Smooth muscle cell (in vitro differentiated cells): ENCODE measurements at regions not wholly inside any gene's neighbourhood (a gene's known extent, or its start where the extent isn't known, plus 50 kb on each side); places are given as distances from the start of the nearest gene placed in this dataset.

ENCODE experiments used
- DNase-seq: peaks from one replicate; lab custom pipeline; 2025; ENCODE audit not compliant: unreplicated experiment; lab: John Stamatoyannopoulos, UW
- H2AFZ ChIP-seq: fragments of 200-600 bp; sonication (generic); 2 replicates; pipeline ENCODE4 v1.6.0; 2016; ENCODE audit warnings: antibody characterized with exemption, low read depth, mild to moderate bottlenecking
- H3F3A ChIP-seq: fragments of 200-600 bp; sonication (generic); 2 replicates; pipeline ENCODE4 v1.6.0; 2017; ENCODE audit warnings: antibody characterized with exemption, low read depth
- H3K27ac ChIP-seq: fragments of 200-600 bp; sonication (generic); 2 replicates; pipeline ENCODE4 v1.5.1; 2016; ENCODE audit warnings: low read depth, mild to moderate bottlenecking
- H3K27me3 ChIP-seq: fragments of 200-600 bp; sonication (generic); 2 replicates; pipeline ENCODE4 v1.6.1; 2016; ENCODE audit warnings: low read depth, mild to moderate bottlenecking
- H3K36me3 ChIP-seq: fragments of 200-600 bp; sonication (generic); 2 replicates; pipeline ENCODE4 v1.5.1; 2016; ENCODE audit warnings: low read depth
- H3K4me1 ChIP-seq: fragments of 200-600 bp; sonication (generic); 2 replicates; pipeline ENCODE4 v1.5.1; 2016; ENCODE audit warnings: low read depth
- H3K4me2 ChIP-seq: fragments of 200-600 bp; sonication (generic); 2 replicates; pipeline ENCODE4 v1.6.0; 2016; ENCODE audit warnings: mild to moderate bottlenecking
- H3K4me3 ChIP-seq: fragments of 200-600 bp; sonication (generic); 2 replicates; pipeline ENCODE4 v1.5.1; 2016; ENCODE audit warnings: mild to moderate bottlenecking
- H3K79me2 ChIP-seq: fragments of 200-600 bp; sonication (generic); 2 replicates; pipeline ENCODE4 v1.6.0; 2016; ENCODE audit warnings: low read depth, mild to moderate bottlenecking
- H3K9ac ChIP-seq: fragments of 200-600 bp; sonication (generic); 2 replicates; pipeline ENCODE4 v1.6.0; 2016; ENCODE audit warnings: low read depth
- H3K9me3 ChIP-seq: fragments of 200-600 bp; sonication (generic); replicated peaks from 2 replicates; pipeline ENCODE4 v1.5.1; 2016; ENCODE audit warnings: low read depth
- H4K20me1 ChIP-seq: fragments of 200-600 bp; sonication (generic); 2 replicates; pipeline ENCODE4 v1.6.0; 2016; ENCODE audit warnings: low read depth
- WGBS: methylation state at CpG from one replicate; pipeline ENCODE4 v1.1.7; 2016; ENCODE audit warnings: low lambda C conversion rate; 5-methylcytosine and 5-hydroxymethylcytosine counted together
- TF ChIP-seq, protein P1 (sequence below): fragments of 200-600 bp; sonication (generic); IDR thresholded peaks from 2 replicates; pipeline ENCODE4 v1.5.1; 2017; ENCODE audit warnings: borderline replicate concordance, mild to moderate bottlenecking, antibody characterized with exemption; ENCODE audit not compliant: insufficient read depth, poor library complexity, severe bottlenecking

DNA sequence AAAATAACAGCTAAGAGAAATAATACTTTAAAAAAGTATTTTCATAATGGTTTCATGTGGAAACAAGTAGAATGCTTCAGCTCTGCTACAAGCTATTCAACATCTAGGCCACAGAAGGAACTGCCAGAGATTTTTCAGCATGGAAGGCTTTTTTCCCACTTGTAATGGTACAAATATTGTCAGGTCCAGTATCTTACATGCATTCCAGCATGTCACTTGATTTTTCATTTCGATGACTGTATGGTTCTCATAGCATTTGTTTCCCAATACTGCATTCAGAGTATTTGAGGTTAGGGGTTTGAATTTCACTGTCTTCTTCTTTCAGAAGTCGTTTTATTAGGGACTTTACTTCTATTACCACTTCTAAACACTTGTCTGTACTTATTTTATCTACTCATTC, 1701.5 kb upstream of the FLRT2 start:
- no peak overlapping the region for H3K27ac ChIP-seq
- no peaks in the 10 kb centered on the region for H3K9me3 ChIP-seq
- no peaks in the 10 kb centered on the region for H3K4me1 ChIP-seq
- WGBS, result 94% methylated on average over 2 of the region's 2 CpGs
- peak overlapping the region; percentile 44 for H2AFZ ChIP-seq
- H3K4me2 ChIP-seq, result no peak overlapping the region
- H3K79me2 ChIP-seq, result no peaks in the 10 kb centered on the region
- no peaks in the 10 kb centered on the region for H3K27me3 ChIP-seq
- TF ChIP-seq, protein P1, sequence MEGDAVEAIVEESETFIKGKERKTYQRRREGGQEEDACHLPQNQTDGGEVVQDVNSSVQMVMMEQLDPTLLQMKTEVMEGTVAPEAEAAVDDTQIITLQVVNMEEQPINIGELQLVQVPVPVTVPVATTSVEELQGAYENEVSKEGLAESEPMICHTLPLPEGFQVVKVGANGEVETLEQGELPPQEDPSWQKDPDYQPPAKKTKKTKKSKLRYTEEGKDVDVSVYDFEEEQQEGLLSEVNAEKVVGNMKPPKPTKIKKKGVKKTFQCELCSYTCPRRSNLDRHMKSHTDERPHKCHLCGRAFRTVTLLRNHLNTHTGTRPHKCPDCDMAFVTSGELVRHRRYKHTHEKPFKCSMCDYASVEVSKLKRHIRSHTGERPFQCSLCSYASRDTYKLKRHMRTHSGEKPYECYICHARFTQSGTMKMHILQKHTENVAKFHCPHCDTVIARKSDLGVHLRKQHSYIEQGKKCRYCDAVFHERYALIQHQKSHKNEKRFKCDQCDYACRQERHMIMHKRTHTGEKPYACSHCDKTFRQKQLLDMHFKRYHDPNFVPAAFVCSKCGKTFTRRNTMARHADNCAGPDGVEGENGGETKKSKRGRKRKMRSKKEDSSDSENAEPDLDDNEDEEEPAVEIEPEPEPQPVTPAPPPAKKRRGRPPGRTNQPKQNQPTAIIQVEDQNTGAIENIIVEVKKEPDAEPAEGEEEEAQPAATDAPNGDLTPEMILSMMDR, result no peak
- H4K20me1 ChIP-seq, result no peaks in the 10 kb centered on the region
- no peaks in the 10 kb centered on the region for H3F3A ChIP-seq
- no peak overlapping the region for H3K9ac ChIP-seq
- no peak for DNase-seq
- no peaks in the 10 kb centered on the region for H3K36me3 ChIP-seq
- no peak overlapping the region for H3K4me3 ChIP-seq

DNA sequence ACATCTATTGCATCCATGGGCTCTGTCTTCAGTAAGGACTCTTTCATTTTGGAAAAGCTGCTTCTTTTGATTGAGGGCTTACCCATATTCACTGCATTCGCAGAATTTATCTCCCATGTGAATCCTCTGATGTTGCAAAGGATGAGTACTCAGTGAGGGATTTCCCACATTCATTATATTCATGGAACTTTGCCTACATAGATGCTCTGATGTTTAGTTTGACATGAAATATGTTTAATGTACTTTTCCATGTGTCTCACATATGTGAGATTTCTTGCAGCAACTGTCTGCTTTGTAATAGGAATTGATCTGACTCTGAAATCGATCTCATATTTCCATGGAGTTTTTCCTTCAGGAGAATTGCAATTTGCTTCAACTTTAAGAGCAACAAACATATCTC, 1699.6 kb upstream of the FLRT2 start:
- WGBS, result 93% methylated on average over 2 of the region's 2 CpGs
- H3K4me3 ChIP-seq, result no peak overlapping the region
- H3K9ac ChIP-seq, result no peak overlapping the region
- no peaks in the 10 kb centered on the region for H3K79me2 ChIP-seq
- no peaks in the 10 kb centered on the region for H4K20me1 ChIP-seq
- no peak overlapping the region for H2AFZ ChIP-seq
- no peaks in the 10 kb centered on the region for H3K4me1 ChIP-seq
- no peaks in the 10 kb centered on the region for H3K9me3 ChIP-seq
- H3K36me3 ChIP-seq, result no peaks in the 10 kb centered on the region
- H3K27ac ChIP-seq, result no peak overlapping the region
- no peak for DNase-seq
- no peak overlapping the region for H3K4me2 ChIP-seq
- TF ChIP-seq, protein P1, result no peak
- H3K27me3 ChIP-seq, result no peaks in the 10 kb centered on the region
- H3F3A ChIP-seq, result no peaks in the 10 kb centered on the region

DNA sequence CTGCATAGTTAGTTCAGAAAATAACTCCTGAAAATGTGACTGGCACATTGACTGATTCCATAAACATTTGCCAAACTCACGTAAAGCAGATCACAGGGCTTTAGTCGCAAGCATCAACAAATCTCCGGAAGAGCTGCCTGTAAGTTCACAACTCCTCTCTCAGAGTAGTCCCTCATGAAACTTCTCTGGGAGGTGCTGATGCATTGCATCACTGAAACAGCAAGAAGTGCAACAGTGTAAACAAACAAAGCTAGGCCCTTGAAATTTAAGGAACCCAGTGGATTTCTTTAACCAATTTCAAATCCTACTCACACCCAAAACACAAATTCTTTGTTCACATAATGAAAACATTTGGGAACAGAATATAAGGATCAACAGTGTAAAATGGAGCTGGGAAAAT, 1691.7 kb upstream of the FLRT2 start:
- peak overlapping the region; percentile 85 for H2AFZ ChIP-seq
- TF ChIP-seq, protein P1, result no peak
- peak overlapping the region; percentile 38 for H3K4me2 ChIP-seq
- H3K9me3 ChIP-seq, result no peaks in the 10 kb centered on the region
- H3F3A ChIP-seq, result no peaks in the 10 kb centered on the region
- no peaks in the 10 kb centered on the region for H3K36me3 ChIP-seq
- H3K9ac ChIP-seq, result no peak overlapping the region
- no peaks in the 10 kb centered on the region for H3K79me2 ChIP-seq
- H3K27me3 ChIP-seq, result no peaks in the 10 kb centered on the region
- H3K4me3 ChIP-seq, result no peak overlapping the region
- DNase-seq, result no peak
- whole genome bisulfite sequencing, result 34% methylated on average over 3 of the region's 3 CpGs
- no peaks in the 10 kb centered on the region for H3K4me1 ChIP-seq
- no peaks in the 10 kb centered on the region for H4K20me1 ChIP-seq
- no peak overlapping the region for H3K27ac ChIP-seq

DNA sequence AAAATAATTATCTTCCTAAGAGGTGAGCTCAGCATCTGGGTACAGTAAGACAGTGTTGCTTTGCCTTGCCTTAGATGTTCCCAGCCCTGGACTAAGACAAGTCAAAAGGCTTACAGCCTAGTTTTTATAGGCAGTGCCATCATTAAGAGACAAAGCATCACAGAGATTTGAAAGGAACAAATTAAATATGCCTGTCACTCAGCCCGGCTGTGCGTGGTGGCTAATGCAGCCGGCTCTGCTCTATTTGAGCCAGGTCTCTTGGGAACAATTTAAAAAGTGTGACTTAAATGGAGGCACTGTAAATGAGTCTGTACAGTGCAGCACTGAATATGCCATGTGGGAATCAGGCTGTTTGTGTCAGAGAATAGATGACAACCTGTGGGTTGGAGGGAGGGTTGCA, 1687.4 kb upstream of the FLRT2 start:
- TF ChIP-seq, protein P1, result no peak
- no peak for DNase-seq
- no peaks in the 10 kb centered on the region for H3K79me2 ChIP-seq
- no peak overlapping the region for H3K9ac ChIP-seq
- no peaks in the 10 kb centered on the region for H3K9me3 ChIP-seq
- H3K27me3 ChIP-seq, result no peaks in the 10 kb centered on the region
- H3K4me3 ChIP-seq, result no peak overlapping the region
- no peak overlapping the region for H3K27ac ChIP-seq
- H3K4me1 ChIP-seq, result no peaks in the 10 kb centered on the region
- no peaks in the 10 kb centered on the region for H4K20me1 ChIP-seq
- H3K36me3 ChIP-seq, result no peaks in the 10 kb centered on the region
- no peak overlapping the region for H3K4me2 ChIP-seq
- WGBS, result 72% methylated on average over 3 of the region's 3 CpGs
- H3F3A ChIP-seq, result no peaks in the 10 kb centered on the region
- H2AFZ ChIP-seq, result no peak overlapping the region
